ENCODE measurements at regions not wholly inside any gene's neighbourhood (a gene's known extent, or its start where the extent isn't known, plus 50 kb on each side); places are given as distances from the start of the nearest gene placed in this dataset.

DNA sequence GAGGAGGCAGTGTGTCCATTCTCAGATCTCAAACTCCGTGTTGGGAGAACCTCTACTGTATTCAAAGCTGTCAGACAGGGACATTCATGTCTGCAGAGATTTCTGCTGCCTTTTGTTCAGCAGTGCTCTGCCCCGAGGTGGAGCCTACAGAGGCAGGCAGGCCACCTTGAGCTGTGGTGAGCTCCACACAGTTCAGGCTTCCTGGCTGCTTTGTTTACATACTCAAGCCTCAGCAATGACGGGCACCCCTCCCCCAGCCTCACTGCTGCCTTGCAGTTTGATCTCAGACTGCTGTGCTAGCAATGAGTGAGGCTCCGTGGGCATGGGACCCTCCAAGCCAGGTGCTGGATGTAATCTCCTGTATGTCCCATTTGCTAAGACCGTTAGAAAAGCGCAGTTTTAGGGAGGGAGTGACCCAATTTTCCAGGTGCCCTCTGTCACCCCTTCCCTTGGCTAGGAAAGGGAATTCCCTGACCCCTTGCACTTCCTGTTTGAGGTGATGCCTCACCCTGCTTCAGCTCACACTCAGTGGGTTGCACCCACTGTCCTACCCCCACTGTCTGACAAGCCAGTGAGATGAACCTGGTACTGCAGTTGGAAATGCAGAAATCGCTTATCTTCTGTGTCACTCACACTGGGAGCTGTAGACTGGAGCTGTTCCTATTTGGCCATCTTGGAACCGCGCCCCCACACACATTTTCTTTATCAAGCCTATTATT lies 458.9 kb upstream of the HSFY2 start:
- no peak for DNase-seq (ENCODE audit: low read depth, low spot score)
- TF ChIP-seq, protein P1, sequence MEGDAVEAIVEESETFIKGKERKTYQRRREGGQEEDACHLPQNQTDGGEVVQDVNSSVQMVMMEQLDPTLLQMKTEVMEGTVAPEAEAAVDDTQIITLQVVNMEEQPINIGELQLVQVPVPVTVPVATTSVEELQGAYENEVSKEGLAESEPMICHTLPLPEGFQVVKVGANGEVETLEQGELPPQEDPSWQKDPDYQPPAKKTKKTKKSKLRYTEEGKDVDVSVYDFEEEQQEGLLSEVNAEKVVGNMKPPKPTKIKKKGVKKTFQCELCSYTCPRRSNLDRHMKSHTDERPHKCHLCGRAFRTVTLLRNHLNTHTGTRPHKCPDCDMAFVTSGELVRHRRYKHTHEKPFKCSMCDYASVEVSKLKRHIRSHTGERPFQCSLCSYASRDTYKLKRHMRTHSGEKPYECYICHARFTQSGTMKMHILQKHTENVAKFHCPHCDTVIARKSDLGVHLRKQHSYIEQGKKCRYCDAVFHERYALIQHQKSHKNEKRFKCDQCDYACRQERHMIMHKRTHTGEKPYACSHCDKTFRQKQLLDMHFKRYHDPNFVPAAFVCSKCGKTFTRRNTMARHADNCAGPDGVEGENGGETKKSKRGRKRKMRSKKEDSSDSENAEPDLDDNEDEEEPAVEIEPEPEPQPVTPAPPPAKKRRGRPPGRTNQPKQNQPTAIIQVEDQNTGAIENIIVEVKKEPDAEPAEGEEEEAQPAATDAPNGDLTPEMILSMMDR (IDR thresholded peaks at IDR 0.05; ENCODE audit: insufficient read depth, low read length, missing control alignments): no peak
- H3K4me3 ChIP-seq (ENCODE audit: low read depth, low read length): no peak overlapping the region
- ChIA-PET CTCF (no interaction called here), POLR2A (no interaction called here)

DNA sequence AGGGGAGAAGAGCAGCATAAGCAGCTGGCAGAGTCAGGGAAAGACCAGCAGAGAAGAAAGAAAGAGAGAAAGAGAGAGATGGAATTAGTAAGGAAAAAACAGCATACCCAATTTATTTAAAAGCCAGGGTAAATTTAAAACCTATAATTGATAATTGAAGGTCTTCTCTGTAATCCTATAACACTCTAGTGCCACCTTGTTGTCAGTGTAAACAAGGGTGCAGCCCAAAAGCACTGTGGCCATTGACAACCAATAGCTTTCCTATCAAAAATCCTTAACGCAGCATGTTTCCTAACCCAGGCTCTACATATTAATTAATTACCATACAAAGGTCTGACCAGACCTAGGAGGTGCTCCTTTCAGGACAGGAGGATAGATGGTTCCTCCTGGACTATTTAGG lies 447.2 kb upstream of the HSFY2 start:
- CTCF ChIA-PET: no interaction called here
- TF ChIP-seq, protein P1 (IDR thresholded peaks at IDR 0.05; ENCODE audit: insufficient read depth, low read length, missing control alignments): no peak
- no peak for DNase-seq (ENCODE audit: low read depth, low spot score)

GRCh38 chrY:19208915-19209314 lies 435.4 kb upstream of the HSFY2 start:
- POLR2A ChIA-PET: no interaction called here
- H3K4me3 ChIP-seq (ENCODE audit: low read depth, low read length): no peak overlapping the region
- TF ChIP-seq, protein P1 (IDR thresholded peaks at IDR 0.05; ENCODE audit: insufficient read depth, low read length, missing control alignments): no peak
- no peak for DNase-seq (ENCODE audit: low read depth, low spot score)
- CTCF ChIA-PET: no interaction called here

More for the DNA sequence above, 447.2 kb upstream of the HSFY2 start:
- no peak overlapping the region for H3K4me3 ChIP-seq (ENCODE audit: low read depth, low read length)
- POLR2A ChIA-PET: no interaction called here

DNA sequence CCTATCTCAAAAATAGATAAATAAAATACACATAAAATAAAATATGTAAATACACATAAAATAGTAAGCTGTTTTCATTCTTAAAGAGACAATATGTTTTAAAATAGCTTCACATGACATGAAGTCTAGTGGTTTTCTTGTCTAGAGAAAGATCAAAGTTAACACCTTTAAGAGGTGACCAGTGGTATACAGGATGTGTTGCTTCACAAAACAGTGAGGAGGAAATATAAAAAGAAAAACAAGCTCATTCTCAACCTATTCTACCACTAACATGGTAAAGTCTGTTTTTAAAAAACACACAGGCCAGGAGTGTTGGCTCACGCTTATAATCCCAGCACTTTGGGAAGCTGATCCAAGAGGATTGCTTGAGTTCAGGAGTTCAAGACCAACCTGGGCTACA lies 433.5 kb upstream of the HSFY2 start:
- no peak overlapping the region for H3K4me3 ChIP-seq (ENCODE audit: low read depth, low read length)
- ChIA-PET POLR2A (no interaction called here), CTCF (no interaction called here)
- TF ChIP-seq, protein P1 (IDR thresholded peaks at IDR 0.05; ENCODE audit: insufficient read depth, low read length, missing control alignments): no peak
- no peak for DNase-seq (ENCODE audit: low read depth, low spot score)

DNA sequence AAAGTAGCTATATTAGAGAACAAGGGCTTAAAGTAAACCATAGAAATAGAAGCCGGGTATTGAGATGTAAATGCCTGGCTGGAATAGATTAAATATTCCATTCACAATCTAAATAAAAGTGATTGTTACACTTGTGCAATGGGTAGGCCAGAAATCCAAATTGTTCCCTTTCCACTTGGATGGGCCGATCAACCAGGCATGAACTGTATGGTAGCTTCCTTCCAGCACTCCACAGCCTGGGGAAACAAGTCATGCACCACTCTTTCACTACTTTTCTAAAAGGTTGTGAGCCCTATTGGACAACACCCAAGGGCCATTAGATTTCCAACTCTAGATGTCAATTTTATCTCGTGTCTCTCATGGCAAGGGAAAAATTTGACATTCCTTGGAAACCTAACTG lies 407.3 kb upstream of the HSFY2 start:
- DNase-seq (ENCODE audit: low read depth, low spot score): no peak
- ChIA-PET CTCF (no interaction called here), POLR2A (no interaction called here)
- H3K4me3 ChIP-seq (ENCODE audit: low read depth, low read length): no peak overlapping the region
- TF ChIP-seq, protein P1 (IDR thresholded peaks at IDR 0.05; ENCODE audit: insufficient read depth, low read length, missing control alignments): no peak

GRCh38 chrY:19168202-19168565 lies 394.6 kb upstream of the HSFY2 start:
- no peak for DNase-seq (ENCODE audit: low read depth, low spot score)
- POLR2A ChIA-PET: no interaction called here
- H3K4me3 ChIP-seq (ENCODE audit: low read depth, low read length): no peak overlapping the region
- TF ChIP-seq, protein P1 (IDR thresholded peaks at IDR 0.05; ENCODE audit: insufficient read depth, low read length, missing control alignments): no peak
- CTCF ChIA-PET: no interaction called here
